Fibroblast of the aortic adventitia (primary cell): ENCODE measurements at regions not wholly inside any gene's neighbourhood (a gene's known extent, or its start where the extent isn't known, plus 50 kb on each side); places are given as distances from the start of the nearest gene placed in this dataset.

Experiments
- DNase-seq: peaks from one replicate; pipeline ENCODE4 v3.0.0-alpha.2; 2010; ENCODE audit warnings: low read depth
- H3K4me3 ChIP-seq: 2 replicates; pipeline ENCODE4 v1.5.1; 2011; ENCODE audit warnings: low read depth, mild to moderate bottlenecking, control low read depth, low read length, moderate library complexity
- TF ChIP-seq, protein P1 (sequence below): IDR thresholded peaks from 2 replicates; pipeline ENCODE4 v1.5.1; 2011; ENCODE audit warnings: mild to moderate bottlenecking, low read length, control low read depth, inconsistent platforms; ENCODE audit not compliant: insufficient read depth

DNA sequence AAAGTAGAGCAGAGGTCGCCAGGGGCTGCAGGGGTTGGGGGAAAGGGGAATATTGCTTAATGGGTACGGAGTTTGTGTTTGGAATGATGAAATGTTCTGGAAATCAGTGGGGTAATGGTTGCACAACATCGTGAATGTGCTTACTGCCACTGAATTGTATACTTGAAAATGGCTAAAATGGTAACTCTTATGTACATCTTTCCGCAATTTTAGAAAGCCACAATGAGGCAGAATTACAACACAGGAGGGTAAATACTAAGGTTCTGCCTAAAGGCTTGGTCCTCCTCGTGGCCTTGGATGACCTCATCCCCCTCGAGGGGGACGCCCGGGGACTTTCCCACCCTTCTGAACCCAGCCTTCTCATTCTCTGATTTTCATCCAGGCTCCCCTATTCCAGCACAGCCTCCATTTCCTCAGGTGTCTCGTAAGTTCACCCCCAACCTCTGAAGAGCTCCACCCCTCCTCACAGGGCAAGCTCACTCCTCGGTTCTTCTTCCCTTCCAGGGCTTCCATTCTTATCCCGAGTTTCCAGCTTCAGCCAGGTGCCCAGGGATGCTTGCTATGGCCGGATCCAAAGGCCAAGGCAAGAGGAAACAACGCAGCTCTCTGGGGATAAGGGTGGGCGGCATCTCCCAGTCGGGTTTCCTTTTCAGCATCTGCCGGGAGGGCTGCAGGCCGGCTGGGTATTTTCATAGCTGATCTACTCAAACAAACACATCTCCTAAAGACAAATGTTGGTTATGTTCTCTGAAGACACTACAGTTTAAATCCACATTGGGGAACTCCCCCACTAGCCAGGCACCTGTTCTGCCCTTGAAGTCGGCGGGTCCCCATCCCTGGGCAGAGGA is 71.3 kb upstream of the ACSL1 start:
- DNase-seq = peak; percentile 7
- no peak overlapping the region for H3K4me3 ChIP-seq
- TF ChIP-seq, protein P1, sequence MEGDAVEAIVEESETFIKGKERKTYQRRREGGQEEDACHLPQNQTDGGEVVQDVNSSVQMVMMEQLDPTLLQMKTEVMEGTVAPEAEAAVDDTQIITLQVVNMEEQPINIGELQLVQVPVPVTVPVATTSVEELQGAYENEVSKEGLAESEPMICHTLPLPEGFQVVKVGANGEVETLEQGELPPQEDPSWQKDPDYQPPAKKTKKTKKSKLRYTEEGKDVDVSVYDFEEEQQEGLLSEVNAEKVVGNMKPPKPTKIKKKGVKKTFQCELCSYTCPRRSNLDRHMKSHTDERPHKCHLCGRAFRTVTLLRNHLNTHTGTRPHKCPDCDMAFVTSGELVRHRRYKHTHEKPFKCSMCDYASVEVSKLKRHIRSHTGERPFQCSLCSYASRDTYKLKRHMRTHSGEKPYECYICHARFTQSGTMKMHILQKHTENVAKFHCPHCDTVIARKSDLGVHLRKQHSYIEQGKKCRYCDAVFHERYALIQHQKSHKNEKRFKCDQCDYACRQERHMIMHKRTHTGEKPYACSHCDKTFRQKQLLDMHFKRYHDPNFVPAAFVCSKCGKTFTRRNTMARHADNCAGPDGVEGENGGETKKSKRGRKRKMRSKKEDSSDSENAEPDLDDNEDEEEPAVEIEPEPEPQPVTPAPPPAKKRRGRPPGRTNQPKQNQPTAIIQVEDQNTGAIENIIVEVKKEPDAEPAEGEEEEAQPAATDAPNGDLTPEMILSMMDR = no peak

- no peak overlapping the region for H3K4me3 ChIP-seq
- no peak for DNase-seq
- TF ChIP-seq, protein P1 = no peak
These were observed 72.1 kb upstream of the ACSL1 start for GRCh38 chr4:184897895-184898294.

- TF ChIP-seq, protein P1 = no peak
- H3K4me3 ChIP-seq = no peak overlapping the region
- no peak for DNase-seq
These were observed 73.0 kb upstream of the ACSL1 start for GRCh38 chr4:184898793-184899192.

DNA sequence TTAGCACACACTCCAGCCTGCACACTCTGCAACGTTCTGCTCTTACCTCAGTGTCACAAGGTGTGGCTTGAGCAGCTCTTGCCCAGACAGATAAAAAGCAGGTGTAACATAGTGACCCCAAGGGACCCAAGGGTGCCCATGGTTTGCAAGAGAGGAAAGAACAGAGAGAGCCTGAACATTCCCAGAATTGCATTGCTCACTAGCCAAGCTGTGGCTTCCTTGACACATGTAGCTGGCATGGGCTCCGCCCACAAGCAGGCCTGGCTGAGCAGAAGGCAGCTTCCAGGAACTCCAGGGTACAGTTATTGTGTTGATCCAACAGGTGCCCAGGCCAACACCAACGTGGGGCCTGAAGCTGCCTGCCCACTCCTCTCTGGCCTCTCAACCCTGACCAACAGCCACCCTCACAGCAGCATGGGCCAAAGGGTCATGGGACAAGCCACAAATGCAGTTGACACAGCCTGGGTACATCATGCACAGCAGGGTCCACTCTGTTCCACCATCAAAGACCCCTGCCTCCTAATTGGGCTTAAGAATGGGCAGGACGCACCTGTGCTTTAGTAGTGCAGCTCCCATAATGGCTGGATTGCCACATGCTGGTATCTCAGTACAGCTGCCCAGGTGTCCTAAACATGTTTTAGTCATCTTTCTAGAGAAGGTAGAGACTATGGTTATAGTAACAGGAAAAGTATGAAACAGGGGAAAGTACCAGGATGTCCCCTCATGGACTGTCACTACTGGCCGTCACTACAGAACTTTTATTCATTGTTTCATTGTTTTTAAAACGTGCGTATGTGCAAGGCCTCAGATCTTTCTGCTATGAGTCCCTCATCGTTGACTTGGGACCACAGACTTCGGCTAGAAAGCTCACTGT is 73.7 kb upstream of the ACSL1 start:
- DNase-seq = no peak
- no peak overlapping the region for H3K4me3 ChIP-seq
- TF ChIP-seq, protein P1 = no peak

DNA sequence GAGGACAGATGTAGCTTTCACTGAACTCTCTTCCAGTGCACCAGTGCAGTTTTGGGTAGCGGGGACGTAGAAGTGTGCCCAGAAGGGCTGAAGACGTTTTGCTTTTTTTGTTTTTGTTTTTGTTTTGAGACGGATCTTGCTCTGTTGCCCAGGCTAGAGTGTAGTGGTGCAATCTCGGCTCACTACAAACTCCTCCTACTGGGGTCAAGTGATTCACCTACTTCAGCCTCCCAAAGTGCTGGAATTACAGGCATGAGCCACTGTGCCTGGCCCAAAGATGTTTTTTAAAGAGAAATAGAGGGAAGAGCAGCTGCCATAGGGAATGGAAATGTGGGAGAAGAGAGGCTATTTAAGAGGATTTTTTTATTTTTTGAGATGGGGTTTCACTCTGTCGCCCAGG is 74.4 kb upstream of the ACSL1 start:
- no peak overlapping the region for H3K4me3 ChIP-seq
- TF ChIP-seq, protein P1 = no peak
- no peak for DNase-seq

GRCh38 chr4:184902550-184902949 is 76.8 kb upstream of the ACSL1 start:
- TF ChIP-seq, protein P1 = no peak
- no peak for DNase-seq
- no peak overlapping the region for H3K4me3 ChIP-seq
